Activated CD8-positive, alpha-beta memory T cell treated with anti-CD3 and anti-CD28 coated beads for 36 hours (primary cell): ENCODE measurements at regions not wholly inside any gene's neighbourhood (a gene's known extent, or its start where the extent isn't known, plus 50 kb on each side); places are given as distances from the start of the nearest gene placed in this dataset.
"Not testable (repeated sequence)": the region's sequence is repeated elsewhere in the genome, so short reads cannot be mapped to it uniquely, and the experiment has no call there.

Experiments used
- CTCF ChIA-PET: fragments of 350-600 bp; sonication (Branson Sonifier 250); formaldehyde crosslinking; loops from one replicate; lab custom pipeline; 2021; ENCODE audit warnings: antibody characterized with exemption; lab: Charles Lee
- POLR2A ChIA-PET: fragments of 350-600 bp; sonication (Branson Sonifier 250); formaldehyde crosslinking; loops from one replicate; lab custom pipeline; 2021; ENCODE audit warnings: antibody characterized with exemption; lab: Charles Lee

DNA sequence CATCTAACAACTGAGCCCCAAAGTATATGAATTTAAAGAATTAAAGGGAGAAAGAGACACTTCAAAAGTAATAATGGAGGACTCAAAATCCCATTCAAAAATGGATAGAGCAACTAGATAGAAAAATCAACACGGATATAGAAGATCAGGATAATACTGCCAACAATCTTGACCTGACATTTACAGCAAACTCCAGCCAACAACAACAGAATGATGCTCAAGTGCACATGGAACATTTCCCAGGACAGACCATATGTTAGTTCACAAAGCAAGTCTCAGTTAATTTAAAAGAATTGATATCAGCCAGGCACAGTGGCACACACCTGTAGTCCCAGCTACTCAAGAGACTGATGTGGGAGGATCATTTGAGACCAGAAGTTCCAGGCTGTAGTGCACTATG is 72.0 kb upstream of the SMARCAD1 start:
- POLR2A ChIA-PET = no interaction called here
- CTCF ChIA-PET = no interaction called here

DNA sequence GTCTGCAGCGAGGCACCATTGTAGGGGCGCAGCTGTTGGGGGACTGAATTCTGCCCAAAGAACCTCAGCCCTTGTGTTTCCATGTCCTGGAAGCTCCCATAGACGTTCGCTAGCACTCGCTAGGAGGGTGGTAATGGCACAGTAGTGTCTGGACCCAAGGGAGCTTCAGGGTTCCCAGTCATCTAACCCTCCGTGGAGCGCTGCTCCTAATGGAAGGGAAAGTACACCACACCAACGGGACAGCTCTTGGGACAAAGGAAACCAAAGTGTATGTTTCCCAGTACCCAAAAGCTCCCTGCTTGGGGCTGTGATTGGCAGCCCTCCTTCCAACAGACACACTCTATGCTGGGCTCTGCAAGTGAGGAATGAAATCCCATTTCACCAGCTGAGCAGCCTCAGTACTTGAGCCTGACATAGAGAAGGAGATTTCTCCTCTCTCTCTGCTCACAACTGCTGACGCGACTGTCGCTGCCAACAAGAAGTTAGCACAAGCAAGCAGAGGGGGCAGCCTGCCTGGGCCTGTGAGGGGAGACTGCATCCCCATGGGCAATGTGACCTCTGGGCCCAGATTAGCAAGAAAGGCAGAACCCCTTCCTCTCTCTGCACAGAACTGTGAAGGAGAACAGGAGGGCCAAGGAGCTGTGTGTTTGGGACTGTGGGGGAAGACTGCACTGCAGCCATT is 67.6 kb upstream of the SMARCAD1 start:
- POLR2A ChIA-PET = no interaction called here
- CTCF ChIA-PET = no interaction called here

GRCh38 chr4:94141001-94141400 is 66.7 kb upstream of the SMARCAD1 start:
- ChIA-PET CTCF (no interaction called here), POLR2A (no interaction called here)

- CTCF ChIA-PET, POLR2A ChIA-PET: not testable (repeated sequence)
These were observed 59.6 kb upstream of the SMARCAD1 start for GRCh38 chr4:94148052-94148451.

DNA sequence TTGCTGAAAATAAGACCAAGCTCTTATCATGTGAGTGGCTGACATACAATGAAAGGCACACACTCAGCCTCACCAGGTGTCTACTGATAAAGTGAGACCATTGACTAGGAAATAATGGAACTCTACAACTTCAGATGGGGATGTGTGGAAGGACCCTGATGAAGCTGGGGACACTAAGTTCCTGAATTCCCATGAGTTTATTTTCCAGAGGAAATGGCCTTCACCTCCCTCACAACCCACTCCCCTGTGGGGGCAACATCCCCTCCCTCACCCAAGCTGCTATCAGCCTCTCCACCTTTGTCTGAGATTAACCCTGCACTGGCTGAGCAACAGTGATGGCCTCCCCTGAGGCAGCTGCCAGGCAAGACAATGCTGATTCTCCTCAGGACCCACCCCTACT is 55.2 kb upstream of the SMARCAD1 start:
- POLR2A ChIA-PET = no interaction called here
- CTCF ChIA-PET = no interaction called here

GRCh38 chr4:94155404-94155803 is 52.3 kb upstream of the SMARCAD1 start:
- CTCF ChIA-PET, POLR2A ChIA-PET: not testable (repeated sequence)

DNA sequence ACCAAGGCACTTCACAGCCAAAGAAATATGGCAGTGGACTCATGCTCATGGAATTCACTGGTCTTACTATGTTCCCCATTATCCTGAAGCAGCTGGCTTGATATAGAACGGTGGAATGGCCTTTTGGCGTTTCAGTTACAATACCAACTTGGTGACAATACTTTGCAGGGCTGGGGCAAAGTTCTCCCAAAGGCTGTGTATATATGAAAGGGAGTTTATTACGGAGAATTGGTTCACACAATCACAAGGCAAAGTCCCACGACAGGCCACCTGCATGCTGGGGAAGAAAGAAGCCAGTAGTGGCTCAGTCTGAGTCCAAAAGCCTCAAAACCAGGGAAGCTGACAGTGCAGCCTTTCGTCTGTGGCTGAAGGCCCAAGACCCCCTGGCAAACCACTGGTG is 50.8 kb upstream of the SMARCAD1 start:
- POLR2A ChIA-PET = no interaction called here
- CTCF ChIA-PET = no interaction called here
